Fibroblast of lung (primary cell): ENCODE measurements at regions not wholly inside any gene's neighbourhood (a gene's known extent, or its start where the extent isn't known, plus 50 kb on each side); places are given as distances from the start of the nearest gene placed in this dataset.

Source experiments
- EZH2 ChIP-seq: IDR thresholded peaks from 2 replicates; pipeline ENCODE4 v1.5.1; 2012; ENCODE audit warnings: low read length, control low read depth, mild to moderate bottlenecking; ENCODE audit errors: missing control alignments
- TF ChIP-seq, protein P1 (sequence below), 2 donors: IDR thresholded peaks in 1 of 2; conservative IDR thresholded peaks in 1 of 2; 1 replicate in 1 of 2; 2 replicates in 1 of 2; pipeline ENCODE4 v1.5.1; 2011 to 2012; ENCODE audit warnings: low read length in 2 of 2, control low read depth in 1 of 2, inconsistent platforms in 1 of 2, low read depth in 1 of 2, mild to moderate bottlenecking in 1 of 2

DNA sequence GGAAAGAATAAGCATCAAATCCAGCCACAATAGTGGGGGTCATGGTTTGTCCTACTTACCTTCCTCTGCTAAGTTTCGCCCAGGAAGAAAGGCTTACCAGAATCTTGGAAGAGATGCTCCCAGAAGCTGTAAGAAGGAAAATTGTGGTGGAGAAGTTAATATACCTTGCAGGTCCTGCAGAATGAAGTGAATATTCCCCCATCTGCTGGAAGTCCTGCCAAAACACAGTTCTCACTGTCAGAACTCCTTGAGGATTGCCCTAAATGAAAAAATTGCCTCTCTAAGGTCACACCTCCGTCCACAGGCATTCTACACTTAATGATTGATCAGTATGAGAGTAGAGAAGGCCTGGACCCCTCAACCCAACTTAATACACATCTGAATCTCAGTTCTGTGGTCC lies 78.4 kb upstream of the RGS21 start:
- TF ChIP-seq, protein P1, sequence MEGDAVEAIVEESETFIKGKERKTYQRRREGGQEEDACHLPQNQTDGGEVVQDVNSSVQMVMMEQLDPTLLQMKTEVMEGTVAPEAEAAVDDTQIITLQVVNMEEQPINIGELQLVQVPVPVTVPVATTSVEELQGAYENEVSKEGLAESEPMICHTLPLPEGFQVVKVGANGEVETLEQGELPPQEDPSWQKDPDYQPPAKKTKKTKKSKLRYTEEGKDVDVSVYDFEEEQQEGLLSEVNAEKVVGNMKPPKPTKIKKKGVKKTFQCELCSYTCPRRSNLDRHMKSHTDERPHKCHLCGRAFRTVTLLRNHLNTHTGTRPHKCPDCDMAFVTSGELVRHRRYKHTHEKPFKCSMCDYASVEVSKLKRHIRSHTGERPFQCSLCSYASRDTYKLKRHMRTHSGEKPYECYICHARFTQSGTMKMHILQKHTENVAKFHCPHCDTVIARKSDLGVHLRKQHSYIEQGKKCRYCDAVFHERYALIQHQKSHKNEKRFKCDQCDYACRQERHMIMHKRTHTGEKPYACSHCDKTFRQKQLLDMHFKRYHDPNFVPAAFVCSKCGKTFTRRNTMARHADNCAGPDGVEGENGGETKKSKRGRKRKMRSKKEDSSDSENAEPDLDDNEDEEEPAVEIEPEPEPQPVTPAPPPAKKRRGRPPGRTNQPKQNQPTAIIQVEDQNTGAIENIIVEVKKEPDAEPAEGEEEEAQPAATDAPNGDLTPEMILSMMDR (conservative IDR thresholded peaks at IDR 0.05 in 1 of 2, IDR thresholded peaks at IDR 0.05 in 1 of 2; ENCODE audit: low read depth in 1 of 2, low read length in 2 of 2), result no peak
- TF ChIP-seq EZH2, result no peak
